Thyroid gland (tissue), 4 donors: ENCODE measurements at regions not wholly inside any gene's neighbourhood (a gene's known extent, or its start where the extent isn't known, plus 50 kb on each side); places are given as distances from the start of the nearest gene placed in this dataset.

Source experiments
- DNase-seq, 2 donors: peaks; one replicate each; pipeline ENCODE4 v3.0.0-alpha.2; 2019
- H3K27ac ChIP-seq, 3 donors: fragments of 200-600 bp; sonication (generic); 1 replicate in 2 of 3; 2 replicates in 1 of 3; pipeline ENCODE4 v1.5.1; 2016 to 2019; ENCODE audit warnings: mild to moderate bottlenecking in 1 of 3, moderate library complexity in 1 of 3
- H3K27me3 ChIP-seq: fragments of 200-600 bp; sonication (generic); one replicate; pipeline ENCODE4 v1.5.1; 2019
- H3K36me3 ChIP-seq, 2 donors: fragments of 200-600 bp; sonication (generic); one replicate each; pipeline ENCODE4 v1.5.1; 2016 to 2019
- H3K4me1 ChIP-seq, 2 donors: fragments of 200-600 bp; sonication (generic); one replicate each; pipeline ENCODE4 v1.5.1; 2017 to 2019
- H3K4me3 ChIP-seq, 3 donors: fragments of 200-600 bp; sonication (generic); replicated peaks in 1 of 3; 1 replicate in 2 of 3; 2 replicates in 1 of 3; pipeline ENCODE4 v1.5.1; 2016; ENCODE audit warnings: mild to moderate bottlenecking in 1 of 3
- H3K9me3 ChIP-seq: fragments of 200-600 bp; sonication (generic); one replicate; pipeline ENCODE4 v1.5.1; 2017
- CTCF ChIP-seq, 6 experiments: fragments of 200-600 bp in 3 of 6; fragments of 450-650 bp in 3 of 6; sonication (generic) in 3 of 6; IDR thresholded peaks; one replicate each; pipeline ENCODE4 v1.5.1; 2016 to 2019; ENCODE audit warnings: antibody characterized with exemption in 6 of 6, mild to moderate bottlenecking in 2 of 6, inconsistent platforms in 1 of 6, moderate library complexity in 1 of 6
- POLR2A ChIP-seq, 2 donors: fragments of 450-650 bp; IDR thresholded peaks; one replicate each; pipeline ENCODE4 v1.6.1; 2017; ENCODE audit warnings: antibody characterized with exemption in 2 of 2, mild to moderate bottlenecking in 2 of 2, moderate library complexity in 1 of 2
- WGBS, 2 donors: methylation state at CpG; one replicate each; pipeline ENCODE4 v1.1.5; 2017; 5-methylcytosine and 5-hydroxymethylcytosine counted together
- intact Hi-C: fragments of 100-400 bp; cut with DNase I; formaldehyde crosslinking; loops from one replicate; pipeline ENCODE4 v1.15.1; 2023

DNA sequence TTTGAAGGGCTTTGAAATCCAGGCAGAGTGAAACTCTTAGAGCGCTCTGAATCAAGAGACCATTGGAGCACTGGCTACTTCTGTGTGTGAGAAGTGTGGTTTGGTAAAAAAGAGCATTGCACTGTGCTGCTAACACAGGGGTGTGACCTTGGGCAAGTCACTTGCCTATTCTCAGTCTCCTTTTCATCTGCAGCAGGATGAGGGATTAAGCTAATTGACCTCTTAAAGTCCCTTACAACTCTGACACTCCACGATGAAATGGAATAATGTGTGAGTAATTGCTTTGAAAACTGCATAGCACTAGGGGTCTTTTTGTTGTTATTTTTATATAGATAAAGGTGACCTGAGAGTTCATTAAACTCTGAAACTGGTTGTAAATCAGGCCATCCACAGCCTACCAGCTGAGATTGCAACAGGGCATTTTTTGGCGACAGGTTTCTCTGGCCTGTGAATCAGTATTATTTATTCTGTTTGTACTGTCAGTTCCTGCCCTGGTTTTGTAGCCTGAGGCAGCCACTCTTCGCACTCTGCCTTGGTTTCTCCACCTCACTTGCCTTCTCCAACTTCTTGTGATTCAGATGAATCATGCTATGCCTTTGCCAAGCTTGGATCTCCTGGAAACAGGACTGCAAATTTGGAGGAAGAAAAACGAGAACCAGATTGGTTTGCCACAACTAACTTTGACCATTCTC lies 159.9 kb upstream of the PARP11 start:
- intact Hi-C loops: no loop called here
- Histone ChIP-seq H3K4me3 (no peak overlapping the region), H3K9me3 (no peaks in the 10 kb centered on the region), H3K27me3 (no peaks in the 10 kb centered on the region), H3K27ac (peak overlapping the region in 1 of 3 donors; percentile 14), H3K4me1 (peaks cover 11 to 12% of the 10 kb centered on the region in 2 donors), H3K36me3 (no peaks in the 10 kb centered on the region)
- no peak for DNase-seq
- no peak for TF ChIP-seq CTCF (IDR thresholded peaks at IDR 0.05)
- TF ChIP-seq POLR2A (IDR thresholded peaks at IDR 0.05): no peak
- 75 to 83% methylated on average over 5 of the region's 5 CpGs for WGBS, 2 donors

GRCh38 chr12:4031703-4032291 lies 158.6 kb upstream of the PARP11 start:
- TF ChIP-seq CTCF (IDR thresholded peaks at IDR 0.05) (no peak), POLR2A (IDR thresholded peaks at IDR 0.05) (no peak)
- Histone ChIP-seq H3K9me3 (no peaks in the 10 kb centered on the region), H3K36me3 (no peaks in the 10 kb centered on the region), H3K4me1 (peaks cover 11 to 13% of the 10 kb centered on the region in 2 donors), H3K4me3 (peak overlapping the region in 1 of 3 donors; percentile 9), H3K27me3 (no peaks in the 10 kb centered on the region), H3K27ac (peak overlapping the region; percentile 57 to 95 (median 83))
- no peak for DNase-seq
- intact Hi-C loops: no loop called here
- WGBS, 2 donors: 67 to 68% methylated on average over 21 to 30 of the region's 30 CpGs

DNA sequence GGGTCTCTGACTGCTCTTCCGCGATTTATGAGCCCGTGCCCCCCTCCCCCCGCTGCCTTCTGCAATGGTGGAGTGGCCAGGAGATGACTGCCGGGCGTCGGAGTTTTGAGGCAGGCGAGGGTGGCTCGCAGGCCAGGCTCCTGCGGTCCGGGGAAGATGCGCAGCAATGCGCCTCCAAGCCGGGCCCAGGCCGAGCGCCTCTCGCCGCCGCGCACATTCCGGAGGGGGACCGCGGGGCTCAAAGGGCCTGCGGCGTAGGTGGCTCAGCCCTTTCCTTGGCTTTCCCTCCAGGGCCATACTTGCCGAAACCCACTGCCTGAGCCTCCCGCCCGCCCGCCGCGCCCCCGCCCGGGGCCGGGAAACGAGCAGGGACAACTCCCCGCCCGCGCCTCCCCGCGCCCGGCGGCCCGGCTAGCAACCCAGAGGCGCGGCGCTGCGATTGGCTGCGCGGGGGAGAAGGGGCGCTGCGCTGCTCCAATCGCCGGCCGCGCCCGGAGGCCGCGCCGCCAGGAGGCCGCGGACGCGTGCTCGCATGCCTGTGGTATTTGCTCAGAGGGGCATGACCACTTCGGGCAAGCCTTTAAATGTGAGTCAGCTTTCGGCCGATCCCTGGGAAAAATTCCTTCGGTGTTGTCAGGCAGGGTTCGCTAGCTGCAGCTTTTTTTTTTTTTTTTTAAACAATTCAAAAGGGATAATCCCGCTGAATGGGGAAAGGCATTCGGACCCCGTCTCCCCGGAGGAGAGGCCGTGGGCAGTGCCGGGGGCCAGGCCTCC lies 157.9 kb upstream of the PARP11 start:
- intact Hi-C loops: no loop called here

GRCh38 chr12:4027412-4027811 lies 154.2 kb upstream of the PARP11 start:
- 63 to 78% methylated on average over 4 of the region's 4 CpGs for WGBS, 2 donors
- no peaks in the 10 kb centered on the region for H3K27me3 ChIP-seq
- H3K4me1 ChIP-seq: peaks cover 7 to 13% of the 10 kb centered on the region in 2 donors
- intact Hi-C loops: no loop called here
- no peak overlapping the region for H3K27ac ChIP-seq
- H3K9me3 ChIP-seq: no peaks in the 10 kb centered on the region
- no peak overlapping the region for H3K4me3 ChIP-seq
- no peak for TF ChIP-seq CTCF (IDR thresholded peaks at IDR 0.05)
- no peak for TF ChIP-seq POLR2A (IDR thresholded peaks at IDR 0.05)
- no peaks in the 10 kb centered on the region for H3K36me3 ChIP-seq
- DNase-seq: peak in 1 of 2 donors; percentile 25

More for the DNA sequence above, 157.9 kb upstream of the PARP11 start:
- peak; percentile 94 to 96 for DNase-seq
- TF ChIP-seq CTCF (IDR thresholded peaks at IDR 0.05) (peak in 1 of 6 experiments; percentile 21), POLR2A (IDR thresholded peaks at IDR 0.05) (peak in 1 of 2 donors; percentile 83)
- peak overlapping the region; percentile 75 to 95 (median 83) for H3K27ac ChIP-seq
- no peaks in the 10 kb centered on the region for H3K27me3 ChIP-seq
- no peaks in the 10 kb centered on the region for H3K36me3 ChIP-seq
- H3K4me3 ChIP-seq: peak overlapping the region in 1 of 3 donors; percentile 22
- H3K4me1 ChIP-seq: peaks cover 11 to 13% of the 10 kb centered on the region in 2 donors
- 4 to 9% methylated on average over 16 to 29 of the region's 75 CpGs for WGBS, 2 donors
- H3K9me3 ChIP-seq: no peaks in the 10 kb centered on the region
